SK-N-SH treated with all-trans-retinoic acid at 6 μM for 48 hours (cell line): ENCODE measurements at regions not wholly inside any gene's neighbourhood (a gene's known extent, or its start where the extent isn't known, plus 50 kb on each side); places are given as distances from the start of the nearest gene placed in this dataset.

Source experiments
- ARNTL ChIP-seq: fragments of 450-650 bp; formaldehyde crosslinking; IDR thresholded peaks from 2 replicates; pipeline ENCODE4 v1.5.0; 2020; ENCODE audit warnings: low read depth, mild to moderate bottlenecking, moderate library complexity, borderline replicate concordance
- ISL1 ChIP-seq: fragments of 250-450 bp; sonication (Bioruptor Pico); IDR thresholded peaks from 2 replicates; pipeline ENCODE4 v2.1.2; 2022; ENCODE audit warnings: mild to moderate bottlenecking, moderate library complexity
- ZFP3 ChIP-seq: fragments of 250-450 bp; sonication (Bioruptor Pico); IDR thresholded peaks from 2 replicates; pipeline ENCODE4 v1.5.0; 2020; ENCODE audit warnings: mild to moderate bottlenecking, moderate library complexity
- ZNF70 ChIP-seq: fragments of 450-650 bp; formaldehyde crosslinking; IDR thresholded peaks from 2 replicates; pipeline ENCODE4 v1.5.0; 2020; ENCODE audit warnings: mild to moderate bottlenecking, moderate library complexity
- TF ChIP-seq, protein P1 (sequence below): fragments of 250-450 bp; sonication (Bioruptor Pico); IDR thresholded peaks from 2 replicates; pipeline ENCODE4 v1.8.0; 2021; ENCODE audit warnings: low read depth, mild to moderate bottlenecking, moderate library complexity, borderline replicate concordance

DNA sequence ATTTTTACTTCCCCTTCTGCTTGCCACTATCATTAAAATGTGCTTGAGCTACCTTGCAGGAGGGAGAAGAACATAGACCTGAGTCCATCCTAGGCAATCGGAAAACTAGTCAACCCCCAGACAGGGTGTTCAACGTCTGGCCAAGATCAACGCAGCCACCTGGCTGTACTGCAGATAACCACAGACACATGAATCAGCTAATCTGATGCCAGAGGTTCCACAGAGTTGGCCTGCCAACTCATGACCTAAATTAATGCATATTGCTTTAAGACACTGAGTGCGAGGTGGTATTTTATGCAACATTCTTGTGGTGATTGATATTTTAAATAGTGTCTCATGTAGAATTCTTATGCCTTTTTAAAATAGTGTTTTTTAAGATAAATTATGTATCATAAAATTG lies 1283.8 kb upstream of the PABPC4L start:
- no peak for TF ChIP-seq ZFP3 (CRISPR knock-in tag)
- no peak for TF ChIP-seq ISL1
- no peak for TF ChIP-seq ZNF70
- no peak for TF ChIP-seq ARNTL (CRISPR knock-in tag)
- TF ChIP-seq, protein P1, sequence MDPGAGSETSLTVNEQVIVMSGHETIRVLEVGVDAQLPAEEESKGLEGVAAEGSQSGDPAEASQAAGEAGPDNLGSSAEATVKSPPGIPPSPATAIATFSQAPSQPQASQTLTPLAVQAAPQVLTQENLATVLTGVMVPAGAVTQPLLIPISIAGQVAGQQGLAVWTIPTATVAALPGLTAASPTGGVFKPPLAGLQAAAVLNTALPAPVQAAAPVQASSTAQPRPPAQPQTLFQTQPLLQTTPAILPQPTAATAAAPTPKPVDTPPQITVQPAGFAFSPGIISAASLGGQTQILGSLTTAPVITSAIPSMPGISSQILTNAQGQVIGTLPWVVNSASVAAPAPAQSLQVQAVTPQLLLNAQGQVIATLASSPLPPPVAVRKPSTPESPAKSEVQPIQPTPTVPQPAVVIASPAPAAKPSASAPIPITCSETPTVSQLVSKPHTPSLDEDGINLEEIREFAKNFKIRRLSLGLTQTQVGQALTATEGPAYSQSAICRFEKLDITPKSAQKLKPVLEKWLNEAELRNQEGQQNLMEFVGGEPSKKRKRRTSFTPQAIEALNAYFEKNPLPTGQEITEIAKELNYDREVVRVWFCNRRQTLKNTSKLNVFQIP (CRISPR knock-in tag): no peak
